NCI-H2171 treated with DMSO at 0.1 percent for 48 hours (cell line): ENCODE measurements at regions not wholly inside any gene's neighbourhood (a gene's known extent, or its start where the extent isn't known, plus 50 kb on each side); places are given as distances from the start of the nearest gene placed in this dataset.
A peak's percentile ranks its signal among the peaks of the same experiment; 100 is the strongest.

Experiments
- DNase-seq: peaks from one replicate; lab custom pipeline; 2025; lab: John Stamatoyannopoulos, UW

- no peak for DNase-seq
These were observed 179.7 kb downstream of the EVA1A start for GRCh38 chr2:75381032-75381431.

DNA sequence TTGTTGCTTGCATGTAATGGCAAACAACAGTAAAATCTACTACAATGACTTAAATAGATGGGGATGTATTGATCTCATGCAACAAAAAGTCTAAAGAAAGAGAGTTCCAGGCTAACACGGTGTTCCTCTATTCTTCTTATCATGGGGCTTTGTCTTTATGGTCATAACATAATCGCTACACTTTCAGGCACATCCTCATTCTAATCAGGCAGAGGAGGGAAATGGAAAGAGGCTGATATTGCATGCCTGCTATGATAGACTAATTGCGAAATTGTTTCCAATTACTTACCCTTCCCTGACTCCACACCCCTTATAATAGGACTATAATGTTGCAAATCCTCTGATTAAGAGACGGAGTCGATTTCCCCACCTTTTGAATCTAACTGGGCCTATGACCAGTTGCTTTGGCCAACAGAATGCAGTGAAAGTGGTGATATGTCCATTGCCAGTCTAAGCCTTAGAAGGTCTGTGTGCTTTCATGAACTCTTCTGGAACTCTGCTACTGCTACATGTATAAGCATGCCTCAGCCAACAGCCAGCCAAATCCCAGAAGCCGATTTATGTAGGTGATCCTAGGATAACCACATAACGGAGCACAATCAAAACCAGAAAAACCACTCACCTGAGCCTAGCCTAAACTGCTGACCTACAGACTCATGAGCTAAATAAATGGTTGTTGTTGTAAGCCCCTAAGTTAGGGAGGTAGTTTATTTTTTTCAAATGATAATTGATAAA lies 180.3 kb upstream of the TACR1 start:
- peak; percentile 34 for DNase-seq

DNA sequence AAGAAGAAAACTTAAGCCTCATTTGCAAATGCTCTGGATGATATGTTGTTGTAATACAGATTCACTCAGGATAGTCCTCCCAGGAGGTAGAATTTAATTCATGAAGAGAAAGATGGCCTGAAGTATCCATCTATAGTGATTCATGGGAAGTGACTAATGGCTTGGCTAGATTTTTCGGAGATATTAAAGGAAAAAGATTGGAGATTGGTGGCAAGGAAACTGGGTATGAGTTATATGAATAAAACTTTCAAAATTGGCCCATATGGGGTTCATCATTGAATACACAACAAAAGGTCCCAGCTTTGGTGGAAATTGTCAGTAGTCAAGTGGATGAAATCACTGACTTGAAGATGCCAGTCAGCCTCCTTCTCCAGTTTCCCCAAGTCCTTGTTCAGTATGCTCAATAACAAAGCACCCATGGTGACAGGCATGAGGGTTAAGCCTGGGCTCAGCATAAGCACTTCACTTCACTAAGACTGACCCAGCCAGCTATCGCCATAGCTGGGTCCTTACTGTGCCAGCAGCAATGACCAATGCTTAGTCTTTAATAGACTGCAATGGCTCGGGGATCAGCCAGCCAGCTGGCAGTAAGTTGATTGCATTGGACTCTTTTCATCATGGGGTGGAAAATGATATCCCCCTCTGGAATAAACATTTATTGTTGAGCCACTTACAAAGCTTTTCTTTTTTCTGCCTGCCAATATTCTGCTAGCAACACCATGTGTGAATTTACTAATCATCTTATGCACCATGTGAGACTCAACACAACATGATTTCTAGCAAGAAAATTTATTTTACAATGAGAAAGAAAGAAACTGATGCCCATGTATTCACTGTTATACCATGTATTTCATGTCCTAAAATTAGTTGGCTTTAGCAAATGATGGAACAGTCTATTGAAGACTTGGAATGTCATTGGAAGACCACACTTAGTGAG lies 176.6 kb upstream of the TACR1 start:
- DNase-seq, result peak; percentile 66

- peak; percentile 36 for DNase-seq
These were observed 175.2 kb upstream of the TACR1 start for GRCh38 chr2:75374414-75374957.

DNA sequence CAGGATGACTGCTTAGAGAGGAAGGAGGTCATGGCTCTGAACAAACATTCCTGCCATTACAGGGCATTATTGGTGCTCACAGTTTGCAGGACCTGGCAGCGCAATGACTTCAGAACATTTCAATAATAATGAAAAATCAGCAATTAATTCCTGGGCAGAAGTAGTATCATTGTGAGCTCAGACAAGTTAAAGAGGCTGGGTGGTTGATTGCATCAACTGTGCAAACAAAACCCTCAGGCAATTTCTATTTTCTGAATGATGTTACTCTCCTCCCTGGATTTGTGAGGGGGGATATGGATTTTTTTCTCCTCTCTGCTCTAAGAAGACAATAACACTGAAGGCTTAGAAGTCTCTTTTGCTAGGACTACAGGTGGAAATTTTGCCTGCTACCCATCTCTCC lies 168.1 kb upstream of the TACR1 start:
- DNase-seq, result no peak

GRCh38 chr2:75361486-75361885 lies 162.2 kb upstream of the TACR1 start:
- DNase-seq, result no peak

GRCh38 chr2:75360945-75361344 lies 161.6 kb upstream of the TACR1 start:
- no peak for DNase-seq

- DNase-seq, result peak; percentile 73
These were observed 157.5 kb upstream of the TACR1 start for GRCh38 chr2:75356865-75357264.

DNA sequence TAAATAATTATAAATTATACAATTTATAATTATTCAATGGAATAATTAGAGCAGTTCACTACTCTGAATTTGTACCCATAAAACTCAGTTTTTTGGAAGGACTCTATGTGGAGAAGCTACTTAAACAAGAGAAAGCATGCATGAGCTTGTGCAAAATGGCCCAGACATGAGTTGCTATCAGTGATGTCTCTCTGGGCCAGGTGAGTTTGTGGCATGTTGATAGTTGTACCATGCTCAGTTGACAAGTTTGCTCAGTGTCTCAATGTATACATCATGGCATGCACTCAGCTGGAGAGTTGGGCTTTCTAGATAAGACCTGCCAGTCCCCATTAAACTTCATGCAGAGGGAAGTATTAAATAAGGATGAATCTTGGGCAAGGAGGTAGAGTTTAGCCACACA lies 153.8 kb upstream of the TACR1 start:
- no peak for DNase-seq

DNA sequence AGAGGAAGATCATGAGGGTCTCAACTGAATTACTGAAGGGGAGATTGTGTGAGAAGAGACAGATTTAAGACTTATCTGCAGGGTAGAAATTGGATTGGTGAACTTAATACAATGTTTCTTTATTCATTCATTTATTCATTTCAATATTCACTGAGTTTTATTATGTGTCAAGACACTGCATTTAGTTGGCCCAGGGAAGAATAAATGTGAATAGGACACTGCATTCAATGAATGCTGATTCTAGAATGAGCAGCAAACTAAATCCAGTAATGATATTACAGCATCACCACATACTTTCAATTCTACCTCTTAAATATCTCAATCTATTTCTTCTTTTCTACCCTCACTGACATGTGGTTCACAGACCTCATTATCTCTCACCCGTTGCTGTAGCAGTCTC lies 149.0 kb upstream of the TACR1 start:
- no peak for DNase-seq

GRCh38 chr2:75344146-75344545 lies 144.8 kb upstream of the TACR1 start:
- no peak for DNase-seq

- no peak for DNase-seq
These were observed 143.3 kb upstream of the TACR1 start for GRCh38 chr2:75342504-75343175.

GRCh38 chr2:75340560-75340959 lies 141.2 kb upstream of the TACR1 start:
- DNase-seq, result no peak

DNA sequence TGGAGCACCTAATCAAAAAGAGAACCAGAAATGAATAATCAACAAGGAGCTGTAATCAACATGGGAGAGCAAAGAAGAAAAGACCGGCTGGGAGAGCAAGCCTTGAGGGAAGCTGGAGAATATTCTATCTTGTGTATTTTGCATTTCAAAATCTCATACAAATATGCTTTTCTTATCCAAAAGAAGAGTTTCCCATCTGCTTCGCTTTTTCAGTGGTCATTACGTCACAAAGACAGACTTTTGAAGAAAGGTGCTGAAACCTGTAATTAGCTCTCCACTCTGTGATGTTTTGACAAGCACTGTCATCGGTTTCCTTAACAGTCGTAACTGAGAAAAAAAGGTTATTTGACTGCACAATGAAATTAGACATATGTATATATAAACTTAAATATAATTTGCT lies 139.1 kb upstream of the TACR1 start:
- no peak for DNase-seq

DNA sequence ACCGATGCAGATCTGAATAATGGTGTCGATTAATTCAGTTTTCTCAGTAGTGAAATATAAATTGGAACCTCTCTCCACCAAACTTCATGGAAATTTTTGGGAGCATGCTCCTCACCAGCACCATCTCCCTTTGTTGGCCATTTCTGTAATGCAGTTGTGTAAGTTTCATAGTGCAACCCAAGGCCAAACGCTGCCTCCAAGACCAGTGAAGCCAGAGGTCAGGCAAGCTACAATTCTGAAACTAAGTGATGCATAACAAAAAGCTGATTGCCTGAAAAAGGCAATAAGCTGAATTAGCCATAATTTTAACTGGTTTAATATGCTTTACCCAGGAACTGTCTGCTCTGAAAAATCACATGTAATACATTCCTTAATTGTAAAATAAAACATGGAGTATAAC lies 138.3 kb upstream of the TACR1 start:
- no peak for DNase-seq

DNA sequence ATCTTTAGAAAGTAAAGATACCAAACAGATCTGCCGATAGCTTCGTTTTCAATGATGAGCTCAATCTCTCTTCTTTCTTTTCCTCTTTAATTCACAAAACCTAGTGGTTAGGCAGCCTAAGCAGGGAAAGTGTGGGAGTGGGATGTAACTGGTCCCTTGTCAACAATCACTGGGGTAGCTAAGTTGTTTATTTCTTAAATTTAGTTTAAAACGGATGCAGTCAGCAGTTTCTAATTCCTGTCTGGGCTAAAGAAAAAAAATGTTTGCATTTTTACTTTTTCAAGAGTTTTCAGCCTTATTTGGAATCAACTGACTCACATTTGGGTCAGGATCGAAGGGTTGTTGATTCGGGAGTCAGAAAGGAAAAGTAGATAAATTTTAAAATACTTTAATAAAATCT lies 137.7 kb upstream of the TACR1 start:
- DNase-seq, result no peak

GRCh38 chr2:75336451-75336850 lies 137.1 kb upstream of the TACR1 start:
- peak; percentile 76 for DNase-seq

- DNase-seq, result no peak
These were observed 134.8 kb upstream of the TACR1 start for GRCh38 chr2:75334076-75334475.

GRCh38 chr2:75333646-75334045 lies 134.3 kb upstream of the TACR1 start:
- DNase-seq, result peak; percentile 59

DNA sequence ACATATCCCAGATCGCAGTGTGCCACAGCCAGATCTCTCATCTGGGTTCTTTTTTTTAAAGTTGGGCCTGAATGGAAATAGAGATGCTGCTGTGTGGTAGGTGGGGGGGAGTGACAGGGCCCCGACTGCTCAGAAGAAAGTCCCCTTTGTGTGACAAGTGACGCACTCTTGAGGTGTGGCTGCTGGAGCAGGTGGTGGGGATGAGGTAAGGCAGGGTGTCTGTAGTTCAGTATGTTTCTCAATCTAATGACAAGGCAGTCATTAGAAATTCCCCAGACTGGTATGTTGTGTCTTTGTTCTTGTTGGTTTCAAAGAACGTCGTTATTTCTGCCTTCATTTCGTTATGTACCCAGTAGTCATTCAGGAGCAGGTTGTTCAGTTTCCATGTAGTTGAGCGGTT lies 128.8 kb upstream of the TACR1 start:
- no peak for DNase-seq

GRCh38 chr2:75327334-75327733 lies 128.0 kb upstream of the TACR1 start:
- DNase-seq, result no peak

DNA sequence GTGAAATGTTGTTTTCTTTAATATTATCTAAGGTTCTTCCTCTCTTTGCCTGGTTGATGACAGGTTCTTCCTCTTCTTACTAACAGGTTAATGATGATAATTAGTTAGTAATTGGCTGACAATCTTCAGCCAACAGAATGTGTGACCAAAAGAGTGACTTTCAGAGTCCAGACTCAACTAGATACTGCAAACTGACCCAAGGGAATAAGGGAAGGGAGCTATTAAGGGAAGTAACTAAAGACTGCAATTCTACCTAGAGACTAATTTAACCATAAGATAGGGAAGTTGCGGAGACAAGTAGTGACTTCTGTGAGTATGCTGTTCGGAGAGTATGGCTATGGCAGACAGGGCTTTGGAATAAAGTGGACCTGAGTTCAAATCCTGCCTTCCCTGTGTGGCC lies 127.3 kb upstream of the TACR1 start:
- no peak for DNase-seq
